WTC11 (cell line): ENCODE measurements at regions not wholly inside any gene's neighbourhood (a gene's known extent, or its start where the extent isn't known, plus 50 kb on each side); places are given as distances from the start of the nearest gene placed in this dataset.

ENCODE experiments used
- TEAD1 ChIP-seq: sonication (generic); formaldehyde crosslinking; IDR thresholded peaks from 2 replicates; pipeline ENCODE4 v1.8.0; 2022; ENCODE audit warnings: mild to moderate bottlenecking, missing genetic modification reagents
- TF ChIP-seq, protein P1 (sequence below): fragments of 200-600 bp; IDR thresholded peaks from 2 replicates; pipeline ENCODE4 v1.8.0; 2022; ENCODE audit warnings: antibody characterized with exemption

DNA sequence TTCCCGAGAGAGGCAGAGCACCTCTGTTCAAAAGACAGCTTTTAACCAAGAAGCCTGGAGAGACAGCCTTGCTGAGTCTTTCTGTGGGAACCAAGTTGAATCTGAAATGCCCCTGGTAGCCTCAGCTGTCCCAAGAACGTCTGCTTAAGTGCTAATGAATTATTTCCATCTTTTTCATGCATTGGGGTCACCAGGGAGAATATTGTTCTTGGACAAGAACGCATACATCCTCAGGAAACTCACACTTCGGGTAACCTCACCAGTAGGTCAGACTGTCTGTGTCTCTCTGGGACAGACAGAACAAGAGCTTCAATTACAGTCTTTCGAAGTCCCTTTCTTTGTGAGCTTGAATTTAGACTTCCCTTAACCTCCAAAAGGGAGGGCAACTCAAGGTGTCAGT, 134.6 kb upstream of the ADAMTS18 start:
- TF ChIP-seq, protein P1, sequence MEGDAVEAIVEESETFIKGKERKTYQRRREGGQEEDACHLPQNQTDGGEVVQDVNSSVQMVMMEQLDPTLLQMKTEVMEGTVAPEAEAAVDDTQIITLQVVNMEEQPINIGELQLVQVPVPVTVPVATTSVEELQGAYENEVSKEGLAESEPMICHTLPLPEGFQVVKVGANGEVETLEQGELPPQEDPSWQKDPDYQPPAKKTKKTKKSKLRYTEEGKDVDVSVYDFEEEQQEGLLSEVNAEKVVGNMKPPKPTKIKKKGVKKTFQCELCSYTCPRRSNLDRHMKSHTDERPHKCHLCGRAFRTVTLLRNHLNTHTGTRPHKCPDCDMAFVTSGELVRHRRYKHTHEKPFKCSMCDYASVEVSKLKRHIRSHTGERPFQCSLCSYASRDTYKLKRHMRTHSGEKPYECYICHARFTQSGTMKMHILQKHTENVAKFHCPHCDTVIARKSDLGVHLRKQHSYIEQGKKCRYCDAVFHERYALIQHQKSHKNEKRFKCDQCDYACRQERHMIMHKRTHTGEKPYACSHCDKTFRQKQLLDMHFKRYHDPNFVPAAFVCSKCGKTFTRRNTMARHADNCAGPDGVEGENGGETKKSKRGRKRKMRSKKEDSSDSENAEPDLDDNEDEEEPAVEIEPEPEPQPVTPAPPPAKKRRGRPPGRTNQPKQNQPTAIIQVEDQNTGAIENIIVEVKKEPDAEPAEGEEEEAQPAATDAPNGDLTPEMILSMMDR, result no peak
- no peak for TF ChIP-seq TEAD1 (CRISPR knock-in tag)
